Ammon's horn (tissue), 1 donor: ENCODE measurements at regions not wholly inside any gene's neighbourhood (a gene's known extent, or its start where the extent isn't known, plus 50 kb on each side); places are given as distances from the start of the nearest gene placed in this dataset.
"Not testable (repeated sequence)": the region's sequence is repeated elsewhere in the genome, so short reads cannot be mapped to it uniquely, and the experiment has no call there.

Experiments
- DNase-seq: peaks from one replicate; pipeline ENCODE4 v3.0.0-alpha.2; 2016; ENCODE audit warnings: low spot score

- DNase-seq, result no peak
These were observed 138.9 kb upstream of the PHYHIPL start for GRCh38 chr10:59037506-59037905.

DNA sequence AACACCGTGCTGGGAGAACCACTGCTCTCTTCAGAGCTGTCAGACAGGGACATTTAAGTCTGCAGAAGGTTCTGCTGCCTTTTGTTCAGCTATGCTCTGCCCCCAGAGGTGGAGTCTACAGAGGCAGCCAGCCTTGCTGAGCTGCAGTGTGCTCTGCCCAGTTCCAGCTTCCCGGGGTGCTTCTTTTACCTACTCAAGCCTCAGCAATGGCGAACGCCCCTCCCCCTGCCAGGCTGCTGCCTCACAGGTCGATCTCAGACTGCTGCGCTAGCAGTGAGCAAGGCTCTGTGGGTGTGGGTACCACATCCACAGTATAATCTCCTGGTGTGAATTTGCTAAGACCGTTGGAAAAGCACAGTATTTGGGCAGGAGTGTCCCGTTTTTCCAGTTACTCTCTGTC, 133.1 kb upstream of the PHYHIPL start:
- not testable (repeated sequence) for DNase-seq

DNA sequence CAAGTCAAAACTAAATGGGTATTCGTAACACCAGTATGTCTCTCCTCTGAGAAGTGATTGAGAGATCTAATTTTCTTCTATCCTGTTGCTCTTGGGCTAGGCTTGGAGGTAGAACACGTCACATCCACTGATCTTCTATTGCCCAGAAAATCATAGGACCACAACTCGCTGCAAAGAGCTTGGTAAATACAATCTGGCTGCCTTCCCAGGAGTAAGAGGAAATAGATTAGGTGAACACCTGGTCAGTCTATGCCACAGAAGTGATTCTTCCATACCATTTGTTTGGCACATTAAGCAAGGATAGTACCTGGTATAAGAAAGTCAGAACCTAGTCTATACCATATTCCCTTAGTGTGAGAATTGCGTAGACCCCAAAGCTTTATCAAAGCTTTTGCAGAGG, 129.3 kb upstream of the PHYHIPL start:
- no peak for DNase-seq

DNA sequence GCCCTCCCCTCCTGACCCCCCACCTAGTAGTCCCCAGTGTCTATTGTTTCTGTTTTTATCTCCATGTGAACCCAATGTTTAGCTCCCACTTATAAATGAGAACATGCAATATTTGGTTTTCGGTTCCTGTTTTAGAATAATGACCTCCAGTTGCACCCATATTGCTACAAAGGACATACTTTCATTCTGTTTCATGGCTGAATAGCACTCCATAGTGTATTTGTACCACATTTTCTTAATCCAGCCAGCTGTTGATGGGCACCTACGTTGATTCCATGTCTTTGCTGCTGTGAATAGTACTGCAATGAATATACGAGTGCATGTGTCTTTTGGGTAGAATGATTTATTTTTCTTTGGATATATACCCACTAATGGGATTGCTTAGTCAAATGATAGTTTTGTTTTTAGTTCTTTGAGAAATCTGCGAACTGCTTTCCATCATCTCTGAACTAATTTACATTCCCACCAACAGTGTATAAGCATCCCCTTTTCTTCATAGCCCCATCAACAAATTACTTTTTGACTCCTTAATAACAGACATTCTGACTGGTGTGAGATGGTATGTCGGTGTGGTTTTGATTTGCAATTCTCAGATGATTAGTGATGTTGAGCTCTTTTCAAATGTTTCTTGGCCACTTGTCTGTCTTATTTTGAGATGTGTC, 128.4 kb upstream of the PHYHIPL start:
- no peak for DNase-seq

DNA sequence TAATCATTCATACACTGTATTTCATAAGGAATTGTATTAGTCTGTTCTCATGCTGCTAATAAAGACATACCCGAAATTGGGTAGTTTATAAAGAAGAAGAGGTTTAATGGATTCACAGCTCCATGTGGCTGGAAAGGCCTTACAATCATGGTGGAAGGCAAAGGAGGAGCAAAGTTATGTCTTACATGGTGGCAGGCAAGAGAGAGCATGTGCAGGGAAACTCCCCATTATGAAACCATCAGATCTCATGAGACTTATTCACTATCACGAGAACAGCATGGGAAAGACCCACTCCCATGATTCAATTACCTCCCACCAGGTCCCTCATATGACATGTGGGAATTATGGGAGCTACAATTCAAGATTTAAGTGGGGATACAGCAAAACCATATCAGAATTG, 122.9 kb upstream of the PHYHIPL start:
- not testable (repeated sequence) for DNase-seq

GRCh38 chr10:59055045-59055444, 121.4 kb upstream of the PHYHIPL start:
- no peak for DNase-seq

DNA sequence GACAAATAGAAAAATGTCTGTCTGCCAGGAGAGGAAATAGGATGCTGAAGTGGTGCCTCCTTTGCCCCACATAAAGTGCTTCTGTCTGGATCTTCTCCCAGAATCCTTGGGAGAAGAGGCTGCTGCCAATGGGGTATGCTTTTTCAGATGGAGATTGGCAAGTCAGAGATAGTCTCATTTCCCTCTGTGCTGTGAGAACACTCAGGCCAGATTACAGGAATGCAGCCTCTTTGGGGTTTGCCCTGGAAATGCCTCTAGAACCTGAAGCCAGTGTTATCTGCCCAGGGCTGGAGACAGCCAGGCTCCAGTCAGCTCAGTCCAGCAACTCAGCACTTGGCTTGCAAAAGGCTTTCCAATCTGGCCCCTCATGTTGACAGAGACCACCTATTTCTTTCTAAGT, 119.1 kb upstream of the PHYHIPL start:
- DNase-seq, result peak; percentile 29

DNA sequence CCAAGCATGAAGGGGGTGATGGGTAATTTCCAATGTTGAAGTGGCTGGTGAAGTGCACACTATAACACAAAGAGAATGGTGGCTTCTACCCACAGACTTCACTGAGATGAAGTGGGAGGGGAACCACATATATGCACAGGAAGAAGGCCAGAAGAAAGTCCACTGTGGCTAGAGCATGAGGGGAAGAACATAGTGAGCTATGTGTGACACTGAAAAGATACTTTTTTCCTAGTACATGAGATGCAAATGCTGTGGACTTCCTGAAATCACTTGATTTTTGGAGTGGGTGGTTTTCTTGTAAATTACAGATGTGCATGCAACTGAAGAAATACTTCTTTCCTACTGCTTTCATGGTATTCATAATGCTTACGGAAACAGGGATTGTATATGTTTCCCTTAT, 115.6 kb upstream of the PHYHIPL start:
- no peak for DNase-seq

GRCh38 chr10:59063491-59063890, 113.0 kb upstream of the PHYHIPL start:
- DNase-seq, result no peak

GRCh38 chr10:59064080-59064692, 112.3 kb upstream of the PHYHIPL start:
- DNase-seq, result peak; percentile 22

GRCh38 chr10:59064759-59065539, 111.5 kb upstream of the PHYHIPL start:
- peak; percentile 22 for DNase-seq

DNA sequence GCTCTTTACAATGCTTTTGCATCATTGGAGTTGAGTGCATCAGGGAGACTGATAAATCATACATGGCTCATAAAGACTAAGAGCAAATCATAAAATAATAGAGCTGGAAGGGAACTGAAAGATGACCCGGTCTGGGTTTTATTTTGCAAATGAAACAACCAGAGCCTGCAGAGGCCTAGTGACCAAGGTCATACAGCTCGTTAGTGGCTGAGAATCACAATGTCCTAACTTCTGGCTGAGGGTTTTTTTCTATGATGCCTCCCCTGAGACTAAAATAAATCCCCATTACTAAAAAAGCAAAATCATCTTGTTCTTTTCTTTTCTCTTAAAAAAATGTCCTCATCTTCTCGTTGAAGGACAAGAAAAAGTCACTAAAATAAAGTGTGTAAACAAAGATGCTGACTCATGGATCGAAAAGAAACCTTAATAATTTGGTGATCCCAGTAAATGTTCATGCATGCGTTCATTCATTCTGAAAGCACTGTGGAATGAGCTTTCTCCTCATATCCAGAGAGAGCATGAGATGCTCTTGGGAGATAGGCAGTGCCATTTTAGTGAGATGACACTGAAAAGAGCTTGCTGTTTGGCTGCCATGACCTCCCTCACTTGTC, 107.8 kb upstream of the PHYHIPL start:
- DNase-seq, result no peak

- DNase-seq, result no peak
These were observed 104.4 kb upstream of the PHYHIPL start for GRCh38 chr10:59072038-59072437.

GRCh38 chr10:59073456-59074053, 102.9 kb upstream of the PHYHIPL start:
- no peak for DNase-seq

GRCh38 chr10:59075576-59075975, 100.9 kb upstream of the PHYHIPL start:
- DNase-seq, result no peak

DNA sequence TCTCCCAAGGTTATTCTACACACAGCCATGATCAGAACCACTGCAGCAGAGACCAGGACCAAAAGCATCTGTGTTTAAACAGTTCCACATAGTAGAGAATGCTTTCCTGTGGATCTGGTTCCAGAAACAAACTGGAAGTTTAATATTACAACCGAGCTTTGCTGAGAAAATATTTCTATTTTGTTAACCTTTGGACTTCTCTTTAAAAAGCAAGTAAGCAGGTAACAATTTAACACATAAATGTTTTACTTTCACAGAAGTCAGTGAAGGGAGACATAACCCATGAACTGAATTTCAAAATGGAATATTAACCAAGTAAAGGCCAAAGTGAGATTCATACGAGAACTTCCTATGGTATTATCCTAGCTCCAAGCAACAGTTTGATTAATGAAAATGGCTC, 98.6 kb upstream of the PHYHIPL start:
- DNase-seq, result no peak

DNA sequence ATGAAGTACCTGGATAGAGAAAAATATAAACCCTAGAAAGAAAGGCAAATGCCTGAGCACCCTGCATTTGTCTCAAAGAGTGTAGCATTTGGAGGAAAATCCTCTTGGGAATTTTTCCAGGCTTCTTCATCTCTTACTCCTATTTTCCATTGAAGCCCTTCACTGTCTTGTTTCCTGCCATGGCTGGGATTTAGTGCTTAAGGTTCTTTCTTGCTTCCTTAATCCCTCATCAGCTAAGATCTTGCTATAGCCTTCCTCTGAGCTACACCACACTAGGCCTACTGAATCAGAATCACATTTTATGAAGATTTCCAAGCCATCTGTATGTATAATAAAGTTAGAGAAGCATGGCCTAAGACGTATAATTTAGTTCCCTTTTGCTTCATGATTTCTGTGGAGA, 97.5 kb upstream of the PHYHIPL start:
- DNase-seq, result no peak

GRCh38 chr10:59079386-59080226, 96.8 kb upstream of the PHYHIPL start:
- peak; percentile 34 for DNase-seq

GRCh38 chr10:59082249-59082648, 94.2 kb upstream of the PHYHIPL start:
- no peak for DNase-seq

DNA sequence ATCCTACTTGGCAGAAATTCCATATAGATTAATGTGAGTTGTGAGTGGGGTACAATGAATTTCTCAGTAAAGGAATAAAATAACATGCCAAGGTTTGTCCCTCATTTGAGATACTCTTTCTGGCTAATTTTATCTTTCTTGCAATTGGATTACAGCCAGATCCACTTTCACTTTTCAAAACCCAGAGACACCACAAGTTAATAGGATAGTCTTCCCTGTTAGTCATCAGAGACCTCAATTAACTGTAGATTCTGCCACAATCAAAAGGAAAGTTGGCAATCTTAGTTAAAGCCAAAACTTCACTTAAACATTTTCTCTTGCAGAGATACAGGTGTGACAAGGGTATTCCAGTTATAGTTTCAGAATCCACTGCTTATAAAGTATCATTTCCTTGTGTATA, 91.4 kb upstream of the PHYHIPL start:
- DNase-seq, result no peak

DNA sequence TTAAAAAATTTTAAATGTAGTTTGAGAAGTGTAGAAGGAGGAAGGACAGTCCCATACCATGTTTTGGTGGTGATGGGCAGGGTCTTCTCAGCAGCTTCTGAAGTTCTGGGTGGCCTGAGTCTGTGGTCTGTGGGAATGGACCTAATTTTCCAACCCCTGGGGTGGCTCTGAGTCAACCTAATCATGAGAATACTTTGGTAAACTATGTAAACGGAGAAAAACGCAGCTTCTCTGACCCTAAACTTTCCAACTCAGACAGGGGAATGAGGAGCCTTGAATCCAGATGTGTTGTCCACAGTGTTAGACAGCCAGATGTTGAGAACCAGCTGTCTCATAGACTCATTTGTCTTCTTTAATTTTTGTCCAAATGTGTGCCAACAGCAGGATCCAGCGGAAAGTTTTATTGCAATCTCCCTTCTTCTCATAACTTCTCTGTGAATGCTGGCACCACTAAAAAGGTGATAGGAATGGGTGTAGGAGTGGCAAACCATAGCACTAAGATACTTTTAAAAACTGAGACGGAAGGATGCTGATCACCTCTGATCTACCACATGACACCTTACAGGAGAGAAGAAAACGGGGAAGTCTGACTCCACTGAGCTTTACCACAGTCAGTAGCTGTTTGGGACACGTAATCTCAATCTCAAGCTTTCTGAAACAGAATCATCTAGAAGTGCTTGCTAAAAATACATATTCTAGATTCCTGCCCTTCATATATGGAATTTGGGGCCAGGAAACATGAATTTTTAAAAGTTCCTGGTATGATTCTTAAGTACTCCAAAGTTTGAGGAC, 90.5 kb upstream of the PHYHIPL start:
- DNase-seq, result no peak
